Colonic mucosa (tissue), 4 donors: ENCODE measurements at regions not wholly inside any gene's neighbourhood (a gene's known extent, or its start where the extent isn't known, plus 50 kb on each side); places are given as distances from the start of the nearest gene placed in this dataset.

Source experiments
- DNase-seq: peaks from one replicate; pipeline ENCODE4 v3.0.0-alpha.2; 2020
- H3K27ac ChIP-seq: fragments of 200-600 bp; one replicate; pipeline ENCODE4 v1.8.0; 2021
- H3K27me3 ChIP-seq: fragments of 200-600 bp; one replicate; pipeline ENCODE4 v1.8.0; 2021
- H3K36me3 ChIP-seq: fragments of 200-600 bp; one replicate; pipeline ENCODE4 v1.8.0; 2021
- H3K4me1 ChIP-seq: fragments of 200-600 bp; one replicate; pipeline ENCODE4 v1.8.0; 2021; ENCODE audit warnings: mild to moderate bottlenecking
- H3K4me3 ChIP-seq: fragments of 200-600 bp; one replicate; pipeline ENCODE4 v1.8.0; 2021
- H3K9ac ChIP-seq, 2 donors: one replicate each; pipeline ENCODE4 v1.7.0; 2013; ENCODE audit warnings: control low read depth in 2 of 2, low read depth in 2 of 2, low read length in 2 of 2
- H3K9me3 ChIP-seq: fragments of 200-600 bp; one replicate; pipeline ENCODE4 v1.8.0; 2021
- intact Hi-C: fragments of 100-400 bp; cut with DNase I; formaldehyde crosslinking; loops from one replicate; pipeline ENCODE4 v1.14.1; 2022
- TF ChIP-seq, protein P1 (sequence below): fragments of 200-600 bp; IDR thresholded peaks from one replicate; pipeline ENCODE4 v1.8.0; 2022; ENCODE audit warnings: antibody characterized with exemption, mild to moderate bottlenecking
- donor health status: healthy.
- donor health status: DM: no; HTN: no; CAD: no.
- donor health status: DM: no; HTN: no; CAD: no.

DNA sequence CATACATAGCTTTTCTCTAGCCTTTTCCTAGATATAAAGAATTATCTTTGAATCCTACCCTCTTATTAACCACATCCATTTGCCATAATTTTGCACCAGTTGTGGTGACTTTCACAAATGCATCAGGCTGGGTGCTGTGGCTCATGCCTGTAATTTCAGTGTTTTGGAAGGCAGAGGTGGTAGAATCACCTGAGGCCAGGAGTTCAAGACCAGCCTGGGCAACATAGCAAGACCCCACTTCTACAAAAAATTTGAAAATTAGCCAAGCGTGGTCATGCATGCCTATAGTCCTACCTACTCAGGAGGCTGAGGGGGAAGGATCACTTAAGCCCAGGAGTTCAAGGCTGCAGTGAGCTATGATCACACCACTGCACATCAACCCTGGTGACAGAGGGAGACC is 672.4 kb upstream of the CHAC2 start:
- no peak overlapping the region for H3K27ac ChIP-seq
- H3K36me3 ChIP-seq: no peaks in the 10 kb centered on the region
- TF ChIP-seq, protein P1, sequence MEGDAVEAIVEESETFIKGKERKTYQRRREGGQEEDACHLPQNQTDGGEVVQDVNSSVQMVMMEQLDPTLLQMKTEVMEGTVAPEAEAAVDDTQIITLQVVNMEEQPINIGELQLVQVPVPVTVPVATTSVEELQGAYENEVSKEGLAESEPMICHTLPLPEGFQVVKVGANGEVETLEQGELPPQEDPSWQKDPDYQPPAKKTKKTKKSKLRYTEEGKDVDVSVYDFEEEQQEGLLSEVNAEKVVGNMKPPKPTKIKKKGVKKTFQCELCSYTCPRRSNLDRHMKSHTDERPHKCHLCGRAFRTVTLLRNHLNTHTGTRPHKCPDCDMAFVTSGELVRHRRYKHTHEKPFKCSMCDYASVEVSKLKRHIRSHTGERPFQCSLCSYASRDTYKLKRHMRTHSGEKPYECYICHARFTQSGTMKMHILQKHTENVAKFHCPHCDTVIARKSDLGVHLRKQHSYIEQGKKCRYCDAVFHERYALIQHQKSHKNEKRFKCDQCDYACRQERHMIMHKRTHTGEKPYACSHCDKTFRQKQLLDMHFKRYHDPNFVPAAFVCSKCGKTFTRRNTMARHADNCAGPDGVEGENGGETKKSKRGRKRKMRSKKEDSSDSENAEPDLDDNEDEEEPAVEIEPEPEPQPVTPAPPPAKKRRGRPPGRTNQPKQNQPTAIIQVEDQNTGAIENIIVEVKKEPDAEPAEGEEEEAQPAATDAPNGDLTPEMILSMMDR: no peak
- H3K4me1 ChIP-seq: no peaks in the 10 kb centered on the region
- no peak for DNase-seq
- no peak overlapping the region for H3K4me3 ChIP-seq
- intact Hi-C loops: no loop called here
- H3K9me3 ChIP-seq: no peaks in the 10 kb centered on the region
- no peak overlapping the region for H3K9ac ChIP-seq
- no peaks in the 10 kb centered on the region for H3K27me3 ChIP-seq

GRCh38 chr2:53093355-53093754 is 674.2 kb upstream of the CHAC2 start:
- Histone ChIP-seq H3K4me3 (no peak overlapping the region), H3K9me3 (no peaks in the 10 kb centered on the region), H3K4me1 (no peaks in the 10 kb centered on the region), H3K27me3 (no peaks in the 10 kb centered on the region), H3K36me3 (no peaks in the 10 kb centered on the region), H3K9ac (no peak overlapping the region), H3K27ac (no peak overlapping the region)
- TF ChIP-seq, protein P1: no peak
- intact Hi-C loops: no loop called here
- DNase-seq: no peak

GRCh38 chr2:53091183-53091582 is 676.4 kb upstream of the CHAC2 start:
- intact Hi-C loops: no loop called here
- TF ChIP-seq, protein P1: no peak
- DNase-seq: no peak
- Histone ChIP-seq H3K27me3 (no peaks in the 10 kb centered on the region), H3K4me1 (no peaks in the 10 kb centered on the region), H3K9ac (no peak overlapping the region), H3K4me3 (no peak overlapping the region), H3K9me3 (no peaks in the 10 kb centered on the region), H3K36me3 (no peaks in the 10 kb centered on the region), H3K27ac (no peak overlapping the region)

DNA sequence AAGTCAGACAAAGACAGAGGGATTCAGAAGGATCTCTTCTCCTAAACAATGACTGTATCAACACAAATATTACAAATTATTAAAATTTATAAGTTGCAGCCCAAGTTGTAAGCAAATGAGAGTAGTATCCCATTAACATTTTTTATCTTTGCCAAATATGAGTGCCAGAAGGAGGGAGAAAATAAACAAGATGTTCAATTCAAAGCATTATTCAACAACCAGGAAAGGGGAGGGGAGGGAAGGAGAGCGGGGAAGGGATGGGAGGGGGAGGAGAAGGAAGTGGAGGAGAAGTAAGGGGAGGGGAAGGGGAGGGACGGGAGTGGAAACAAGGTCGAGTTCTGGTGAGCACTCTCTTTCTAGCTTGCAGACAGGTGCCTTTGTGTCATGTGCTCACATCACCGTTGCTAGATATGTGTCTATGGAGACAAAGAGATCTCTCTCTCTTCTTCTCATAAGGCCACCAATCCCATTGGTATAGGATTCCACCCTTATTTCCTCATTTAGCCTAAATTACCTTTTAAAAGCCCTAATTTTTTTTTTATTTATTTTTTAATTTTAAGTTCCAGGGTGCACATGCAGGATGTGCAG is 679.6 kb upstream of the CHAC2 start:
- TF ChIP-seq, protein P1: no peak
- H3K9me3 ChIP-seq: no peaks in the 10 kb centered on the region
- intact Hi-C loops: no loop called here
- H3K36me3 ChIP-seq: no peaks in the 10 kb centered on the region
- H3K27ac ChIP-seq: no peak overlapping the region
- no peaks in the 10 kb centered on the region for H3K27me3 ChIP-seq
- no peak overlapping the region for H3K4me3 ChIP-seq
- no peak overlapping the region for H3K9ac ChIP-seq
- no peaks in the 10 kb centered on the region for H3K4me1 ChIP-seq
- DNase-seq: no peak

DNA sequence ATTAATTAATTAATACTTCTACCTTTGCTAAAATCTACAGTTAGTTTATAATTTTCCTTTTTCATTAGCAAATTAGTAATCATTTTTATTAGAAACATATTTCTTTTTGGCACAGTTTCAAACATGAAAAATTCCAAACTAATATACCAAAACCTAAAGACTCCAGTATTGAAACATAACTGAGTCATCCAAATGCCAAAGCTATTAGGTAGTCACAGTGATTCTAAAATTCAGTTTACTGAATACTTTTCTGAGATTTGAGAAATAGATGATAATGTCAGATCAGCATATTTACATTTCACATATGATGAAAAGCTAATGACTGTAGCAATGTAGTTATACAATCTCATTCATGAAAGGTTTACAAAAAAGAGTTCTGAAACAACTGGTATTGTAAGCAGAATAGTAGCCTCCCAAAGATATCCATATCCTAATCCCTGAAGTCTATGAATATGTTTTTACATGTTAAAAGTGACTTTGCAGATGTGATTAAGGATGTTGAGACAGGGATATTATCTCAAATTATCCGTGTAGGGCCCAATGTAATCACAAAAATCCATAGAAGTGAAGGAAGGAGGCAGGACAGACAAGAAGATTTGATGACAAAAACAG is 680.2 kb upstream of the CHAC2 start:
- no peak overlapping the region for H3K27ac ChIP-seq
- intact Hi-C loops: no loop called here
- TF ChIP-seq, protein P1: no peak

More for the DNA sequence above, 680.2 kb upstream of the CHAC2 start:
- no peak overlapping the region for H3K4me3 ChIP-seq
- H3K4me1 ChIP-seq: no peaks in the 10 kb centered on the region
- H3K36me3 ChIP-seq: no peaks in the 10 kb centered on the region
- no peaks in the 10 kb centered on the region for H3K9me3 ChIP-seq
- no peak overlapping the region for H3K9ac ChIP-seq
- DNase-seq: no peak
- H3K27me3 ChIP-seq: no peaks in the 10 kb centered on the region
